ENCODE measurements at regions not wholly inside any gene's neighbourhood (a gene's known extent, or its start where the extent isn't known, plus 50 kb on each side); places are given as distances from the start of the nearest gene placed in this dataset.

- no peak overlapping the region for H3K4me3 ChIP-seq
Measured at GRCh38 chr18:73838107-73838506, 309.5 kb downstream of the FBXO15 start.

GRCh38 chr18:73835656-73836364 is 311.8 kb downstream of the FBXO15 start:
- Histone ChIP-seq H3K4me1 (no peaks in the 10 kb centered on the region), H3K36me3 (no peaks in the 10 kb centered on the region), H3K27me3 (no peaks in the 10 kb centered on the region), H3K9me3 (no peaks in the 10 kb centered on the region), H3K27ac (no peak overlapping the region), H3K4me3 (no peak overlapping the region)
- WGBS, 2 donors (ENCODE audit: low coverage in 1 of 2): 17 to 69% methylated on average over 1 to 8 of the region's 8 CpGs
- DNase-seq: no peak
- in situ Hi-C loops (cut with MboI; ENCODE audit: low pct_ligation_motif_present in 1 of 4, low pct_unique_long_range_greater_than_20kb in 1 of 4, low sequenced_read_pairs in 3 of 4) (loop anchor here (25.0 kb wide), 2 partner anchors 101 to 1074 kb away; no protein-coding TSS in a partner anchor), intact Hi-C loops (cut with DNase I; ENCODE audit: low total_unique reads) (no loop called here)
- no peak for TF ChIP-seq CTCF (IDR thresholded peaks at IDR 0.05)
- TF ChIP-seq POLR2AphosphoS5 (IDR thresholded peaks at IDR 0.05): no peak
- no peak for TF ChIP-seq EP300 (IDR thresholded peaks at IDR 0.05; ENCODE audit: low read depth)
- no peak for TF ChIP-seq POLR2A (IDR thresholded peaks at IDR 0.05)

More at GRCh38 chr18:73838107-73838506, 309.5 kb downstream of the FBXO15 start:
- H3K4me1 ChIP-seq: peaks cover 0 to 4% (median 0%) of the 10 kb centered on the region in 4 donors
- H3K36me3 ChIP-seq: no peaks in the 10 kb centered on the region
- no peaks in the 10 kb centered on the region for H3K9me3 ChIP-seq
- TF ChIP-seq CTCF (IDR thresholded peaks at IDR 0.05) (no peak), POLR2A (IDR thresholded peaks at IDR 0.05) (no peak), EP300 (IDR thresholded peaks at IDR 0.05; ENCODE audit: low read depth) (no peak), POLR2AphosphoS5 (IDR thresholded peaks at IDR 0.05) (no peak)
- DNase-seq: no peak
- intact Hi-C loops (cut with DNase I; ENCODE audit: low total_unique reads) (no loop called here), in situ Hi-C loops (cut with MboI; ENCODE audit: low pct_ligation_motif_present in 1 of 4, low pct_unique_long_range_greater_than_20kb in 1 of 4, low sequenced_read_pairs in 3 of 4) (loop anchor here (25.0 kb wide), 2 partner anchors 99 to 1076 kb away; no protein-coding TSS in a partner anchor)
- H3K27ac ChIP-seq: no peak overlapping the region
- no peaks in the 10 kb centered on the region for H3K27me3 ChIP-seq

- in situ Hi-C loops (cut with MboI; ENCODE audit: low pct_ligation_motif_present in 1 of 4, low pct_unique_long_range_greater_than_20kb in 1 of 4, low sequenced_read_pairs in 3 of 4) (loop anchor here (25.0 kb wide), 2 partner anchors 102 to 1073 kb away; no protein-coding TSS in a partner anchor), intact Hi-C loops (cut with DNase I; ENCODE audit: low total_unique reads) (no loop called here)
- Histone ChIP-seq H3K4me1 (no peaks in the 10 kb centered on the region), H3K9me3 (no peaks in the 10 kb centered on the region), H3K27me3 (no peaks in the 10 kb centered on the region), H3K27ac (no peak overlapping the region), H3K4me3 (no peak overlapping the region), H3K36me3 (no peaks in the 10 kb centered on the region)
- 67 to 72% methylated on average over 2 to 3 of the region's 3 CpGs for WGBS, 2 donors (ENCODE audit: low coverage in 1 of 2)
- TF ChIP-seq POLR2A (IDR thresholded peaks at IDR 0.05): no peak
- no peak for TF ChIP-seq POLR2AphosphoS5 (IDR thresholded peaks at IDR 0.05)
- TF ChIP-seq EP300 (IDR thresholded peaks at IDR 0.05; ENCODE audit: low read depth): no peak
- no peak for TF ChIP-seq CTCF (IDR thresholded peaks at IDR 0.05)
- DNase-seq: no peak
Measured at GRCh38 chr18:73835039-73835438, 312.6 kb downstream of the FBXO15 start.

GRCh38 chr18:73831688-73832087 is 315.9 kb downstream of the FBXO15 start:
- no peak overlapping the region for H3K4me3 ChIP-seq
- DNase-seq: no peak
- H3K27ac ChIP-seq: no peak overlapping the region
- in situ Hi-C loops (cut with MboI; ENCODE audit: low pct_ligation_motif_present in 1 of 4, low pct_unique_long_range_greater_than_20kb in 1 of 4, low sequenced_read_pairs in 3 of 4): loop anchor here (25.0 kb wide), 2 partner anchors 106 to 1069 kb away; no protein-coding TSS in a partner anchor
- intact Hi-C loops (cut with DNase I; ENCODE audit: low total_unique reads): no loop called here
- TF ChIP-seq EP300 (IDR thresholded peaks at IDR 0.05; ENCODE audit: low read depth) (no peak), POLR2AphosphoS5 (IDR thresholded peaks at IDR 0.05) (no peak), CTCF (IDR thresholded peaks at IDR 0.05) (no peak), POLR2A (IDR thresholded peaks at IDR 0.05) (no peak)
- no peaks in the 10 kb centered on the region for H3K4me1 ChIP-seq
- H3K9me3 ChIP-seq: no peaks in the 10 kb centered on the region
- H3K36me3 ChIP-seq: no peaks in the 10 kb centered on the region
- no peaks in the 10 kb centered on the region for H3K27me3 ChIP-seq
- WGBS, 2 donors (ENCODE audit: low coverage in 1 of 2): 78% methylated on average over 6 of the region's 6 CpGs; no CpG with 5 or more reads in 1 of the 2 donors

All from transverse colon (tissue), 4 donors.